ENCODE measurements at regions not wholly inside any gene's neighbourhood (a gene's known extent, or its start where the extent isn't known, plus 50 kb on each side); places are given as distances from the start of the nearest gene placed in this dataset.
"Not testable (repeated sequence)": the region's sequence is repeated elsewhere in the genome, so short reads cannot be mapped to it uniquely, and the experiment has no call there.

DNA sequence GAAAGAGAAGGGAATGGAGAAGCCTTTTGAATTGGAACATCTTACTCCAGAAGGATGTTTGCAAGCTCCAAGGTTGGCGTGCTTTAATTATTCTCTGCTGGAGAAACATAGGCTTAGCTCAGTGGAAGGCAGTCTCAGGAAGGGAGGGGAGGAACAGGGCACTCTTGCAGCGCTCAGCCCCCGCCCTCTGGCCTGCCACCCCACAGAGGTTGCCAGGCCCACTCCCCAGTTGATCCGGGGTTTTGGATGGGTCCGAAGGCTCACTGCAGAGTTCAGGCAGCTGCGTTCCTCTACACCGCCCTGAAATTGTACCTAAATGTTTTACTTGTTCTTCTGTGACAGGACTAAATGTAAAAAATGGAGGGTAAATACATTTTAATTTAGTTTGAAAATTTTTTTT lies 155.2 kb upstream of the DTNBP1 start:
- H2AFZ ChIP-seq (ENCODE audit: low read depth, low read length): no peak overlapping the region
- H3K4me3 ChIP-seq (ENCODE audit: low read length): no peak overlapping the region
- no peak overlapping the region for H3K4me2 ChIP-seq (ENCODE audit: low read length)
- H3K9ac ChIP-seq (ENCODE audit: low read length): no peak overlapping the region
- no peaks in the 10 kb centered on the region for H3K9me3 ChIP-seq (ENCODE audit: insufficient read depth, low read length)
- 0 out of 2 replicates have a peak, but pooled peaks cover 8% of the 10 kb centered on the region for H3K27me3 ChIP-seq (ENCODE audit: low read depth, low read length)
- H3K4me1 ChIP-seq (ENCODE audit: low read length): peaks cover 12% of the 10 kb centered on the region
- H3K79me2 ChIP-seq (ENCODE audit: low read length): no peaks in the 10 kb centered on the region
- TF ChIP-seq CTCF (IDR thresholded peaks at IDR 0.05; ENCODE audit: low read depth, low read length): no peak
- no peak for TF ChIP-seq EZH2phosphoT487 (IDR thresholded peaks at IDR 0.05; ENCODE audit: low read depth)
- no peaks in the 10 kb centered on the region for H4K20me1 ChIP-seq (ENCODE audit: insufficient read depth, low read length)
- no peaks in the 10 kb centered on the region for H3K36me3 ChIP-seq (replicated peaks; ENCODE audit: low read depth, low read length)
- no peak overlapping the region for H3K27ac ChIP-seq (ENCODE audit: low read length)

DNA sequence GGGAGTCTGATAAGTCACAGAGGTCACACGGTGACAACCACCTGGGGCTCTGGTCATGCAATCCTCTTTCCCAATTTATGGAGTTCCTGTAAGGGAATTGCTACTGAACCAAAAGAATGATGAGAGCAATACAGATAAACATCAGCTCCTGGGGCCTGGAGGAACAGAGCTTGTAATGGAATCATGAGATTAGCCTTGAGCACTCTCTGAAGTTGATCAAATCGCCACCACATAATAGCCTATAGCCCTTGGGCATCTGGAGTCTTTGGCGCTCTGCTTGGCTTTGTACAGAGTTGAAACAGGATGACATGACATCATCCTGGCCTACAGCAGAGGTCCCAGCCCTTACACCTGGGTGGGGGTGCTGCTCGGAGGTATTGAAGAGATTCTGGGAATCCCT lies 154.3 kb upstream of the DTNBP1 start:
- no peak overlapping the region for H3K9ac ChIP-seq (ENCODE audit: low read length)
- no peak overlapping the region for H3K27ac ChIP-seq (ENCODE audit: low read length)
- H2AFZ ChIP-seq (ENCODE audit: low read depth, low read length): no peak overlapping the region
- TF ChIP-seq EZH2phosphoT487 (IDR thresholded peaks at IDR 0.05; ENCODE audit: low read depth) (no peak), CTCF (IDR thresholded peaks at IDR 0.05; ENCODE audit: low read depth, low read length) (no peak)
- H3K36me3 ChIP-seq (replicated peaks; ENCODE audit: low read depth, low read length): no peaks in the 10 kb centered on the region
- 0 out of 2 replicates have a peak, but pooled peaks cover 8% of the 10 kb centered on the region for H3K27me3 ChIP-seq (ENCODE audit: low read depth, low read length)
- no peak overlapping the region for H3K4me2 ChIP-seq (ENCODE audit: low read length)
- no peak overlapping the region for H3K4me3 ChIP-seq (ENCODE audit: low read length)
- peaks cover 14% of the 10 kb centered on the region for H3K4me1 ChIP-seq (ENCODE audit: low read length)
- no peaks in the 10 kb centered on the region for H3K79me2 ChIP-seq (ENCODE audit: low read length)
- no peaks in the 10 kb centered on the region for H3K9me3 ChIP-seq (ENCODE audit: insufficient read depth, low read length)
- H4K20me1 ChIP-seq (ENCODE audit: insufficient read depth, low read length): no peaks in the 10 kb centered on the region

GRCh38 chr6:15816661-15817060 lies 153.8 kb upstream of the DTNBP1 start:
- H3K4me2 ChIP-seq (ENCODE audit: low read length): no peak overlapping the region
- H3K27ac ChIP-seq (ENCODE audit: low read length): no peak overlapping the region
- no peak overlapping the region for H3K9ac ChIP-seq (ENCODE audit: low read length)
- no peak overlapping the region for H3K4me3 ChIP-seq (ENCODE audit: low read length)
- H3K36me3 ChIP-seq (replicated peaks; ENCODE audit: low read depth, low read length): no peaks in the 10 kb centered on the region
- no peaks in the 10 kb centered on the region for H3K79me2 ChIP-seq (ENCODE audit: low read length)
- TF ChIP-seq EZH2phosphoT487 (IDR thresholded peaks at IDR 0.05; ENCODE audit: low read depth): no peak
- H4K20me1 ChIP-seq (ENCODE audit: insufficient read depth, low read length): no peaks in the 10 kb centered on the region
- H3K4me1 ChIP-seq (ENCODE audit: low read length): peaks cover 14% of the 10 kb centered on the region
- H3K9me3 ChIP-seq (ENCODE audit: insufficient read depth, low read length): no peaks in the 10 kb centered on the region
- H3K27me3 ChIP-seq (ENCODE audit: low read depth, low read length): 0 out of 2 replicates have a peak, but pooled peaks cover 8% of the 10 kb centered on the region
- no peak overlapping the region for H2AFZ ChIP-seq (ENCODE audit: low read depth, low read length)

DNA sequence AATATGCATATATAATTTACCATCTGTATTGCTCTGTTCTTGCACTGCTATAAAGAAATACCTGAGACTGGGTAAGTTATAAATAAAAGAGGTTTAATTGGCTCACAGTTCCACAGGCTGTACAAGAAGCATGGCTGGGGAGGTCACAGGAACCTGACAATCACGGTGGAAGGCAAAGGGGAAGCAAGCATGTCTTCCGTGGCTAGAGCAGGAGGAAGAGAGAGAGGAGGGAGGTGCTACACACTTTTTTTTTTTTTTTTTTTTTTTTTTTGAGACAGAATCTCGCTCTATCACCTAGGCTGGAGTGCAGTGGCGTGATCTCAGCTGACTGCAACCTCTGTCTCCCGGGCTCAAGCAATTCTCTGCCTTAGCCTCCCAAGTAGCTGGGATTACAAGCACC lies 150.9 kb upstream of the DTNBP1 start:
- not testable (repeated sequence) for H3K79me2 ChIP-seq (ENCODE audit: low read length); H2AFZ ChIP-seq (ENCODE audit: low read depth, low read length)

GRCh38 chr6:15811107-15811506 lies 148.3 kb upstream of the DTNBP1 start:
- H3K4me3 ChIP-seq (ENCODE audit: low read length): no peak overlapping the region
- H3K9ac ChIP-seq (ENCODE audit: low read length): no peak overlapping the region
- H3K9me3 ChIP-seq (ENCODE audit: insufficient read depth, low read length): no peaks in the 10 kb centered on the region
- H3K4me1 ChIP-seq (ENCODE audit: low read length): peaks cover 14% of the 10 kb centered on the region
- no peaks in the 10 kb centered on the region for H4K20me1 ChIP-seq (ENCODE audit: insufficient read depth, low read length)
- H3K27ac ChIP-seq (ENCODE audit: low read length): no peak overlapping the region
- no peak overlapping the region for H3K4me2 ChIP-seq (ENCODE audit: low read length)
- no peaks in the 10 kb centered on the region for H3K79me2 ChIP-seq (ENCODE audit: low read length)
- no peaks in the 10 kb centered on the region for H3K27me3 ChIP-seq (ENCODE audit: low read depth, low read length)
- no peak for TF ChIP-seq CTCF (IDR thresholded peaks at IDR 0.05; ENCODE audit: low read depth, low read length)
- TF ChIP-seq EZH2phosphoT487 (IDR thresholded peaks at IDR 0.05; ENCODE audit: low read depth): no peak
- no peak overlapping the region for H2AFZ ChIP-seq (ENCODE audit: low read depth, low read length)
- no peaks in the 10 kb centered on the region for H3K36me3 ChIP-seq (replicated peaks; ENCODE audit: low read depth, low read length)

More for the DNA sequence above, 150.9 kb upstream of the DTNBP1 start:
- H4K20me1 ChIP-seq (ENCODE audit: insufficient read depth, low read length); H3K36me3 ChIP-seq (replicated peaks; ENCODE audit: low read depth, low read length); H3K9me3 ChIP-seq (ENCODE audit: insufficient read depth, low read length); H3K27me3 ChIP-seq (ENCODE audit: low read depth, low read length); H3K9ac ChIP-seq (ENCODE audit: low read length); H3K27ac ChIP-seq (ENCODE audit: low read length): not testable (repeated sequence)
- peak overlapping the region; percentile 66 for H3K4me2 ChIP-seq (ENCODE audit: low read length)
- peaks cover 14% of the 10 kb centered on the region for H3K4me1 ChIP-seq (ENCODE audit: low read length)
- H3K4me3 ChIP-seq (ENCODE audit: low read length): peak overlapping the region; percentile 49
